CD8-positive, alpha-beta memory T cell (primary cell): ENCODE measurements at regions not wholly inside any gene's neighbourhood (a gene's known extent, or its start where the extent isn't known, plus 50 kb on each side); places are given as distances from the start of the nearest gene placed in this dataset.

Experiments
- CTCF ChIA-PET: fragments of 350-600 bp; sonication (Branson Sonifier 250); formaldehyde crosslinking; loops from one replicate; lab custom pipeline; 2021; ENCODE audit warnings: antibody characterized with exemption; lab: Charles Lee
- POLR2A ChIA-PET: fragments of 350-600 bp; sonication (Branson Sonifier 250); formaldehyde crosslinking; loops from one replicate; lab custom pipeline; 2021; ENCODE audit warnings: antibody characterized with exemption; lab: Charles Lee
- DNase-seq, 5 donors: peaks; one replicate each; pipeline versions ENCODE4 v3.0.0 to v3.0.0-alpha.2; 2020 to 2022; ENCODE audit warnings: mixed read lengths in 1 of 5
- H3K27ac ChIP-seq: one replicate; pipeline ENCODE4 v1.7.0; 2013; ENCODE audit warnings: low read depth, mild to moderate bottlenecking, low read length, moderate library complexity
- H3K27me3 ChIP-seq: 2 replicates; pipeline ENCODE4 v1.7.0; 2013; ENCODE audit warnings: low read length, mild to moderate bottlenecking; ENCODE audit not compliant: insufficient read depth, poor library complexity, severe bottlenecking
- H3K36me3 ChIP-seq: 2 replicates; pipeline ENCODE4 v1.7.0; 2013; ENCODE audit warnings: mild to moderate bottlenecking, low read length, moderate library complexity; ENCODE audit not compliant: insufficient read depth
- H3K4me1 ChIP-seq: 2 replicates; pipeline ENCODE4 v1.7.0; 2013; ENCODE audit warnings: mild to moderate bottlenecking, low read length, moderate library complexity; ENCODE audit not compliant: insufficient read depth
- H3K4me3 ChIP-seq: 2 replicates; pipeline ENCODE4 v1.7.0; 2013; ENCODE audit warnings: mild to moderate bottlenecking, low read length
- H3K9me3 ChIP-seq: 2 replicates; pipeline ENCODE4 v1.7.0; 2013; ENCODE audit warnings: mild to moderate bottlenecking, low read length
- H3K27ac Mint-ChIP-seq, 8 donors: one replicate each; pipeline ENCODE4 v1.8.0; 2020 to 2021; ENCODE audit warnings: mixed read lengths in 8 of 8, mild to moderate bottlenecking in 6 of 8, inconsistent platforms in 3 of 8, moderate library complexity in 3 of 8
- H3K27me3 Mint-ChIP-seq, 2 donors: one replicate each; pipeline ENCODE4 v1.8.0; 2020 to 2021; ENCODE audit warnings: mixed read lengths in 2 of 2, mild to moderate bottlenecking in 1 of 2, moderate library complexity in 1 of 2
- H3K36me3 Mint-ChIP-seq, 3 donors: one replicate each; pipeline ENCODE4 v1.8.0; 2020 to 2021; ENCODE audit warnings: mixed read lengths in 3 of 3, inconsistent platforms in 1 of 3, mild to moderate bottlenecking in 1 of 3
- H3K4me1 Mint-ChIP-seq, 3 donors: one replicate each; pipeline ENCODE4 v1.8.0; 2020 to 2021; ENCODE audit warnings: mixed read lengths in 3 of 3, inconsistent platforms in 1 of 3, mild to moderate bottlenecking in 1 of 3
- H3K4me3 Mint-ChIP-seq, 7 donors: one replicate each; pipeline ENCODE4 v1.8.0; 2020 to 2021; ENCODE audit warnings: mixed read lengths in 7 of 7, mild to moderate bottlenecking in 6 of 7, moderate library complexity in 4 of 7, inconsistent platforms in 2 of 7
- H3K9me3 Mint-ChIP-seq, 5 donors: one replicate each; pipeline ENCODE4 v1.8.0; 2020 to 2022; ENCODE audit warnings: mixed read lengths in 5 of 5, mild to moderate bottlenecking in 3 of 5, moderate library complexity in 2 of 5, inconsistent platforms in 1 of 5

GRCh38 chr6:91117550-91117949 lies 530.7 kb upstream of the MAP3K7 start:
- Histone ChIP-seq H3K27me3 (no peaks in the 10 kb centered on the region), H3K27ac (no peak overlapping the region), H3K4me1 (no peaks in the 10 kb centered on the region), H3K4me3 (no peak overlapping the region), H3K9me3 (no peaks in the 10 kb centered on the region), H3K36me3 (no peaks in the 10 kb centered on the region)
- Mint-ChIP-seq H3K36me3 (no peaks in the 10 kb centered on the region), H3K4me3 (no peak overlapping the region), H3K27ac (no peak overlapping the region), H3K27me3 (no peaks in the 10 kb centered on the region), H3K4me1 (no peaks in the 10 kb centered on the region), H3K9me3 (peaks cover 0 to 1% (median 0%) of the 10 kb centered on the region in 5 donors)
- CTCF ChIA-PET: no interaction called here
- POLR2A ChIA-PET: no interaction called here
- DNase-seq: no peak

GRCh38 chr6:91114123-91114708 lies 527.3 kb upstream of the MAP3K7 start:
- H3K27me3 ChIP-seq: no peaks in the 10 kb centered on the region
- peak overlapping the region in 1 of 8 donors; percentile 24 for H3K27ac Mint-ChIP-seq
- peaks cover 0 to 1% (median 0%) of the 10 kb centered on the region in 5 donors for H3K9me3 Mint-ChIP-seq
- H3K9me3 ChIP-seq: no peaks in the 10 kb centered on the region
- DNase-seq: no peak
- H3K27ac ChIP-seq: no peak overlapping the region
- ChIA-PET POLR2A (no interaction called here), CTCF (no interaction called here)
- H3K4me3 ChIP-seq: no peak overlapping the region
- H3K4me1 Mint-ChIP-seq: no peaks in the 10 kb centered on the region
- no peaks in the 10 kb centered on the region for H3K27me3 Mint-ChIP-seq
- H3K36me3 Mint-ChIP-seq: no peaks in the 10 kb centered on the region
- H3K4me1 ChIP-seq: no peaks in the 10 kb centered on the region
- no peak overlapping the region for H3K4me3 Mint-ChIP-seq
- H3K36me3 ChIP-seq: no peaks in the 10 kb centered on the region

GRCh38 chr6:91106083-91106482 lies 519.2 kb upstream of the MAP3K7 start:
- Histone ChIP-seq H3K36me3 (no peaks in the 10 kb centered on the region), H3K27ac (no peak overlapping the region), H3K4me1 (no peaks in the 10 kb centered on the region), H3K27me3 (no peaks in the 10 kb centered on the region), H3K9me3 (no peaks in the 10 kb centered on the region), H3K4me3 (no peak overlapping the region)
- Mint-ChIP-seq H3K4me1 (no peaks in the 10 kb centered on the region), H3K27me3 (no peaks in the 10 kb centered on the region), H3K9me3 (peaks cover 0 to 3% (median 0%) of the 10 kb centered on the region in 5 donors), H3K27ac (no peak overlapping the region), H3K36me3 (no peaks in the 10 kb centered on the region), H3K4me3 (no peak overlapping the region)
- CTCF ChIA-PET: no interaction called here
- no peak for DNase-seq
- POLR2A ChIA-PET: no interaction called here

- no peaks in the 10 kb centered on the region for H3K4me1 Mint-ChIP-seq
- no peaks in the 10 kb centered on the region for H3K36me3 ChIP-seq
- H3K4me1 ChIP-seq: no peaks in the 10 kb centered on the region
- H3K36me3 Mint-ChIP-seq: no peaks in the 10 kb centered on the region
- no peaks in the 10 kb centered on the region for H3K27me3 Mint-ChIP-seq
- ChIA-PET POLR2A (no interaction called here), CTCF (no interaction called here)
- H3K27ac Mint-ChIP-seq: no peak overlapping the region
- DNase-seq: no peak
- H3K27me3 ChIP-seq: no peaks in the 10 kb centered on the region
- no peak overlapping the region for H3K27ac ChIP-seq
- peaks cover 0 to 3% (median 0%) of the 10 kb centered on the region in 5 donors for H3K9me3 Mint-ChIP-seq
- no peak overlapping the region for H3K4me3 ChIP-seq
- no peak overlapping the region for H3K4me3 Mint-ChIP-seq
- no peaks in the 10 kb centered on the region for H3K9me3 ChIP-seq
Observed at GRCh38 chr6:91105532-91105931, 518.7 kb upstream of the MAP3K7 start.

DNA sequence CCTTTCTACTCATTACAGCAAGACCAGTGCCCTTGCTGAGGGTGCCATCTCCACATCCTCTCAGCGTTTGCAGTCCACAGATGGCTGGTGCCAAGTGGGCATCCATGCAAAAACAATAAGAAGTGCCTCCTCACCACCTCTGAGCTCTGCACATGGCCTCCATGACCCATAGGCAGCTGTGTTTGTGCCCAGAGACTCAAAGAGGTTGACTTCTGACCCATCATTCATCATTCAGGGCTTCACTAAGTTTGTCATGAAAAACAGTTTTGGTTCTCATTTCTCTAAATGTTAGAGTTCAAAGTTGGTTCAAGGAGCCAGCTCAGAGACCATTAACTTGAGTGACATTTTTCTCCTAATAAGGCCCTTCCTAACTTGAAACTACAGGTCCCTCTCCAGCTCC lies 512.6 kb upstream of the MAP3K7 start:
- CTCF ChIA-PET: no interaction called here
- no peaks in the 10 kb centered on the region for H3K36me3 Mint-ChIP-seq
- POLR2A ChIA-PET: no interaction called here

DNA sequence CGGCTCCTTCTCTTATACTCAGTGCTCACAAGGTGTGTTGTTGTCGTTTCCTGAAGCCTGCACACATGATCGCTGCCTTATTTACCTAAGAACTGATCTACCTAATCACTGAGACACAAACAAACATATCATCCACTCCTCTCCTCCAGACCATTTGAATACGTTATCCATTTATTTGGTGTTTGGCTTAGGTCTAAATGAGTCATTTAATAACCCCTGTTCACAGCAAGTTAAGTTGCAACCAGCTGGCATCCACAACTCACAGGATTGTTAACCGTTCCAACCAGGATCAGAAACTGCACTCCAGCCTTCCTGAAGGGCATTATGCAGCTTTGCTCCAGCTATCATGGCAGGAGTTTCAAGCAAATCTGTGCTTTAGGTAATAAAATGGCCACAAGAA lies 511.1 kb upstream of the MAP3K7 start:
- Mint-ChIP-seq H3K27me3 (peaks cover 0 to 2% of the 10 kb centered on the region in 2 donors), H3K4me3 (no peak overlapping the region), H3K9me3 (peaks cover 0 to 4% (median 0%) of the 10 kb centered on the region in 5 donors), H3K36me3 (no peaks in the 10 kb centered on the region), H3K27ac (peak overlapping the region in 1 of 8 donors; percentile 60), H3K4me1 (no peaks in the 10 kb centered on the region)
- Histone ChIP-seq H3K4me1 (no peaks in the 10 kb centered on the region), H3K36me3 (no peaks in the 10 kb centered on the region), H3K27ac (no peak overlapping the region), H3K27me3 (no peaks in the 10 kb centered on the region), H3K4me3 (no peak overlapping the region), H3K9me3 (no peaks in the 10 kb centered on the region)
- ChIA-PET CTCF (no interaction called here), POLR2A (no interaction called here)
- DNase-seq: no peak

More for the DNA sequence above, 512.6 kb upstream of the MAP3K7 start:
- Mint-ChIP-seq H3K4me1 (no peaks in the 10 kb centered on the region), H3K9me3 (peaks cover 0 to 4% (median 0%) of the 10 kb centered on the region in 5 donors), H3K27ac (no peak overlapping the region), H3K4me3 (no peak overlapping the region), H3K27me3 (peaks cover 0 to 2% of the 10 kb centered on the region in 2 donors)
- no peak for DNase-seq
- Histone ChIP-seq H3K9me3 (no peaks in the 10 kb centered on the region), H3K4me1 (no peaks in the 10 kb centered on the region), H3K27ac (no peak overlapping the region), H3K27me3 (no peaks in the 10 kb centered on the region), H3K4me3 (no peak overlapping the region), H3K36me3 (no peaks in the 10 kb centered on the region)

DNA sequence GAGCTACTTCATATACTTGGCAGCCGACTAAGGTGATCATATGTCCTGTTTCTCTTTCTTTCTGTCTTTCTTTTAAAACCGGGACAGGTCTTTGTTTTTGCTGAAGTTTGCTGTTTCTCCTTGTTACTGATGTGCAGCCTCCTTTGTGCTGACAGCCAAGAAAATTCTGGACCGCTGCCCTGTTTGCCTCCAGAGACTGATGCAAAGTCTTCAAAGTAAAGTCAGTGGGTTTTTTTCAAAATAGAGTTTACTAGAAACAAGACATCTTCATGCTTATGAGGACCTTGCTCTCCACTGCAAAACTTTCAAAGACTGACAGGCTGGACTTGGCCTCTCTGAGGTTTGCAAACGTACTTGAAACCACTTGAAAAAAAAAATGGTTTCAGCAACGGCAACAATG lies 510.5 kb upstream of the MAP3K7 start:
- Mint-ChIP-seq H3K27me3 (peaks cover 0 to 2% of the 10 kb centered on the region in 2 donors), H3K4me1 (no peaks in the 10 kb centered on the region), H3K9me3 (peaks cover 0 to 4% (median 0%) of the 10 kb centered on the region in 5 donors), H3K4me3 (no peak overlapping the region), H3K36me3 (no peaks in the 10 kb centered on the region), H3K27ac (no peak overlapping the region)
- ChIA-PET POLR2A (no interaction called here), CTCF (no interaction called here)
- no peak for DNase-seq
- no peak overlapping the region for H3K27ac ChIP-seq
- H3K9me3 ChIP-seq: no peaks in the 10 kb centered on the region
- no peaks in the 10 kb centered on the region for H3K27me3 ChIP-seq
- H3K36me3 ChIP-seq: no peaks in the 10 kb centered on the region
- H3K4me3 ChIP-seq: no peak overlapping the region
- no peaks in the 10 kb centered on the region for H3K4me1 ChIP-seq

GRCh38 chr6:91094806-91095475 lies 508.1 kb upstream of the MAP3K7 start:
- no peak overlapping the region for H3K4me3 ChIP-seq
- Mint-ChIP-seq H3K36me3 (no peaks in the 10 kb centered on the region), H3K4me1 (no peaks in the 10 kb centered on the region), H3K27ac (no peak overlapping the region), H3K9me3 (peaks cover 0 to 6% (median 0%) of the 10 kb centered on the region in 5 donors), H3K27me3 (peaks cover 0 to 2% of the 10 kb centered on the region in 2 donors), H3K4me3 (no peak overlapping the region)
- H3K27me3 ChIP-seq: no peaks in the 10 kb centered on the region
- H3K36me3 ChIP-seq: no peaks in the 10 kb centered on the region
- POLR2A ChIA-PET: no interaction called here
- H3K4me1 ChIP-seq: no peaks in the 10 kb centered on the region
- no peak overlapping the region for H3K27ac ChIP-seq
- CTCF ChIA-PET: no interaction called here
- H3K9me3 ChIP-seq: no peaks in the 10 kb centered on the region
- no peak for DNase-seq
